ENCODE measurements at regions not wholly inside any gene's neighbourhood (a gene's known extent, or its start where the extent isn't known, plus 50 kb on each side); places are given as distances from the start of the nearest gene placed in this dataset.

DNA sequence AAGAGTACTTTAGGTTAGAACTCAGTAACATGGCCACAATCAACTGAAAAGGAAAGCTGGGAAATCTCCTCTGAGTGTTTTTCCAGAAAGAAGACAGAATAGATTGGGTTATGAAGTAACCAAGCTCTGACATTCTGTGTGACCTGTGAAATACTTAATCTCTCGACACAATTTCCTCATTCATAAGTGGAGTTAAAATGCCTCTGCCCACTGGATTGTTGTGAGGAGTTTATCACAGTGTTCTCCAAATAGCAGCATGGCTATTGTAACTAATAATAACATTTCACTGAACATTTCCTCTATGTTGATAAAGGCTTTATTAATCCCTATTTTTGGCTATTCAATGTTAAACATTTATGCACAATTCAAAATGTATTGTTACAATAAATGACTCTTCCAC, 311.0 kb downstream of the GABRB2 start:
- H3K9me3 Mint-ChIP-seq: no peaks in the 10 kb centered on the region
- H3K4me3 Mint-ChIP-seq: no peak overlapping the region
- no peak overlapping the region for H3K27ac Mint-ChIP-seq
- H3K36me3 Mint-ChIP-seq: no peaks in the 10 kb centered on the region
- no peak for DNase-seq (ENCODE audit: low spot score in 2 of 2, unreplicated experiment in 2 of 2)
- TF ChIP-seq, protein P1, sequence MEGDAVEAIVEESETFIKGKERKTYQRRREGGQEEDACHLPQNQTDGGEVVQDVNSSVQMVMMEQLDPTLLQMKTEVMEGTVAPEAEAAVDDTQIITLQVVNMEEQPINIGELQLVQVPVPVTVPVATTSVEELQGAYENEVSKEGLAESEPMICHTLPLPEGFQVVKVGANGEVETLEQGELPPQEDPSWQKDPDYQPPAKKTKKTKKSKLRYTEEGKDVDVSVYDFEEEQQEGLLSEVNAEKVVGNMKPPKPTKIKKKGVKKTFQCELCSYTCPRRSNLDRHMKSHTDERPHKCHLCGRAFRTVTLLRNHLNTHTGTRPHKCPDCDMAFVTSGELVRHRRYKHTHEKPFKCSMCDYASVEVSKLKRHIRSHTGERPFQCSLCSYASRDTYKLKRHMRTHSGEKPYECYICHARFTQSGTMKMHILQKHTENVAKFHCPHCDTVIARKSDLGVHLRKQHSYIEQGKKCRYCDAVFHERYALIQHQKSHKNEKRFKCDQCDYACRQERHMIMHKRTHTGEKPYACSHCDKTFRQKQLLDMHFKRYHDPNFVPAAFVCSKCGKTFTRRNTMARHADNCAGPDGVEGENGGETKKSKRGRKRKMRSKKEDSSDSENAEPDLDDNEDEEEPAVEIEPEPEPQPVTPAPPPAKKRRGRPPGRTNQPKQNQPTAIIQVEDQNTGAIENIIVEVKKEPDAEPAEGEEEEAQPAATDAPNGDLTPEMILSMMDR (IDR thresholded peaks at IDR 0.05; ENCODE audit: unreplicated experiment): no peak
- H3K27me3 Mint-ChIP-seq (ENCODE audit: low read depth): peaks cover 2% of the 10 kb centered on the region
- peaks cover 8% of the 10 kb centered on the region for H3K4me1 Mint-ChIP-seq

DNA sequence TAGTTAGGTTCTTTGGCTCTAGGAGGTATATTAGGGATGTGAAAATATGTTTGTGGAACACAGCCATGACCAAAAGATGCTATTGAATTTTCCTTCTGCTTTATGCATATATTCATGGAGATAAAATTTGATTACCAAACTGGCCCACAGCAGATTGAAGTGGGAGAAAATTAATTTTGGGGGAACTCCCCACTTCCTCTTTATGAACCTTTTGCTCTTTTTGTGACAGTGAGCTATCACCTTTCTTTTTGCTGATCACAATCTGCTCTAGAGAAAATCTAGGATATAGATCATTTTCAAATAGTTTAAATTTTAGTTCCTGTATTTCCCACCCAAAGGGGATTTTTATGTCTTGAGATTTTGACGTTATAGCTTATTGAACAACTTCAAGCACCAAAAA, 313.0 kb downstream of the GABRB2 start:
- Mint-ChIP-seq H3K4me3 (no peak overlapping the region), H3K4me1 (peaks cover 8% of the 10 kb centered on the region), H3K36me3 (no peaks in the 10 kb centered on the region), H3K27ac (no peak overlapping the region), H3K9me3 (no peaks in the 10 kb centered on the region), H3K27me3 (ENCODE audit: low read depth) (peaks cover 2% of the 10 kb centered on the region)
- DNase-seq (ENCODE audit: low spot score in 2 of 2, unreplicated experiment in 2 of 2): no peak
- TF ChIP-seq, protein P1 (IDR thresholded peaks at IDR 0.05; ENCODE audit: unreplicated experiment): no peak

DNA sequence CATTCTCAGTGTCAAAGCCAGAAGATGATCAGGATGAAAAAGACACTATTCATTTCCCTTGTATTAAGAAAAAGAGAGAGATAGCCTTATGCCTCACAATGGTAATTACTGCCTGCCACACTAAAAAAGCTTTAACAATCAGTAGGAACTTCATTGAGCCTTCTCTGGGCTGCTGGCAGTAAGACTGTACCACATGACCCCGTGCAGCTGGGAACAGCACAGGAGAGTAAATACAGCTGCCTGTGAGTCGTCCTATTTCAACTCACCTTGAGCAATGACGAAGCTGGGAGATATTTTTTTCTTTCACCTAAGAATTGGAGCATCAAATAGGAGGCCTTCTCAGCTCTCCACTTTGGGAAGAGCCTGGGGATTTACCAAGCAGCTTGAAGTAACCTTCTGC, 316.3 kb downstream of the GABRB2 start:
- Mint-ChIP-seq H3K9me3 (no peaks in the 10 kb centered on the region), H3K4me1 (peaks cover 8% of the 10 kb centered on the region), H3K27me3 (ENCODE audit: low read depth) (no peaks in the 10 kb centered on the region), H3K4me3 (no peak overlapping the region), H3K36me3 (no peaks in the 10 kb centered on the region), H3K27ac (no peak overlapping the region)
- DNase-seq (ENCODE audit: low spot score in 2 of 2, unreplicated experiment in 2 of 2): no peak
- TF ChIP-seq, protein P1 (IDR thresholded peaks at IDR 0.05; ENCODE audit: unreplicated experiment): no peak

DNA sequence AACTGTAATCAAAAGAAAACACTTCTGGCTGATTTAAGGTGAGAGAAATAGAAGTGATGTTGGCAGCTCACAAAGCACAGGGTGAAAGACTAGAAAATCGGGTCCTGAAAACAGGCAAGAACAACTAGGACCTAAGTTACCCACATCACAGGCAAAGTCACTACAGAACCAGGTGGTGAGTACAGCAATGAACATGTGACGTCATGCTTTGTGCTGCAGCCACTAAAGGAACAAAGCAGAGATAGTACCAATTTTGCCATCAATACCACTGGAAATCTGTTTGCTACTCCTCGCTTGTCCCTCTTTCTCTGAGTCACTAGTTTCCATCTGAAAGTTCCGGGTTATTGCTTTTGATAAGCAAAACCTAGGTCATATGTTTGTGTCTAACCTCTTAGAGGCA, 326.7 kb downstream of the GABRB2 start:
- no peak overlapping the region for H3K27ac Mint-ChIP-seq
- H3K27me3 Mint-ChIP-seq (ENCODE audit: low read depth): no peaks in the 10 kb centered on the region
- no peak for DNase-seq (ENCODE audit: low spot score in 2 of 2, unreplicated experiment in 2 of 2)
- H3K9me3 Mint-ChIP-seq: peaks cover 31% of the 10 kb centered on the region
- TF ChIP-seq, protein P1 (IDR thresholded peaks at IDR 0.05; ENCODE audit: unreplicated experiment): no peak
- no peak overlapping the region for H3K4me3 Mint-ChIP-seq
- no peaks in the 10 kb centered on the region for H3K36me3 Mint-ChIP-seq
- no peaks in the 10 kb centered on the region for H3K4me1 Mint-ChIP-seq

DNA sequence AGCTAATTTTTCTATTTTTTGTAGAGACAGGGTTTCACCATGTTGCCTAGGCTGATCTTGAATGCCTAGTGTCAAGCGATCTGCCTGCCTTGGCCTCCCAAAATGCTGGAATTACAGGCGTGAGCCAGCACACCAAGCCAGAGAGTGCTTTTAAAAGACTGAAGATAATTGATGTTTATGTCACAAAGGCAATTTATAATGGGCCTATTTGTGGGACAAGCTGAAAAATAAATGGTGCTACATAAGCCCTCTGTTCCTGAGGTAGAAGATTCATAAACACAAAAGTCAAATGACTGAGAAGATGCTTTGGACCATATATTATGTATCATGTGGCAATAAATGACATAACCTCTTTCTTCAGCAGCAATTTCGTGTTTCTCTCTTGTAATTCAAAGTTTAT, 329.6 kb downstream of the GABRB2 start:
- Mint-ChIP-seq H3K4me3 (no peak overlapping the region), H3K36me3 (no peaks in the 10 kb centered on the region), H3K4me1 (no peaks in the 10 kb centered on the region), H3K27me3 (ENCODE audit: low read depth) (peaks cover 2% of the 10 kb centered on the region), H3K9me3 (peaks cover 10% of the 10 kb centered on the region), H3K27ac (no peak overlapping the region)
- DNase-seq (ENCODE audit: low spot score in 2 of 2, unreplicated experiment in 2 of 2): no peak
- TF ChIP-seq, protein P1 (IDR thresholded peaks at IDR 0.05; ENCODE audit: unreplicated experiment): no peak

DNA sequence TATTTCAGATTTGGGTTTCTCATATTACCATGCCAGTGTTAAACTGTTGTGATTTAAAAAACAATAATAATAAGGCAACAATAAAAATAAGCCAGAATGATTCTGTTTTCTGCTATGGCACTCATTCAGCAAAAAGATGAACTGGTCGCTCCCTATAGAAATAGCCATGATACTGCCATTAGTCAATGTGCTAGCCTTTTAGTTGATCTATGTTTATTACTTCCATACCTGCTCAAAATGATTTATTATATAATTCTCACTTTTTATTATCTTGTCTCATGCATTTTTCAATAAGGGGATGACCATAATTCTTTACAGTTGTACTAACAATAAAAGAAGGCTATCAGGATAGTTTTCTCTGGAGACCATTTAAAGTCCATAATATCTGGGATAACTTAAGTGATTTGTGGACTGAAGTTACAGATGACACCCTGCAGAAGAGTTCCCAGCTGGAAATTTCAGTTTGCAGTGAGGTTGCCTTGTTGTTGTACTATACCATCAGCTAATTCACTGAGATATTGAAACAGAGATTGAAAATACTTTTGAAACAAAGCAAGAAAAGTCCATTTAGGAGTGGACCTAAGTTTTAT, 334.3 kb downstream of the GABRB2 start:
- TF ChIP-seq, protein P1 (IDR thresholded peaks at IDR 0.05; ENCODE audit: unreplicated experiment): no peak
- H3K4me1 Mint-ChIP-seq: no peaks in the 10 kb centered on the region
- no peaks in the 10 kb centered on the region for H3K36me3 Mint-ChIP-seq
- peaks cover 12% of the 10 kb centered on the region for H3K27me3 Mint-ChIP-seq (ENCODE audit: low read depth)
- no peak overlapping the region for H3K4me3 Mint-ChIP-seq
- H3K27ac Mint-ChIP-seq: no peak overlapping the region
- no peak for DNase-seq (ENCODE audit: low spot score in 2 of 2, unreplicated experiment in 2 of 2)
- peaks cover 3% of the 10 kb centered on the region for H3K9me3 Mint-ChIP-seq

Measured in mesothelial cell of epicardium (in vitro differentiated cells).